Testis (tissue), 2 donors: ENCODE measurements at regions not wholly inside any gene's neighbourhood (a gene's known extent, or its start where the extent isn't known, plus 50 kb on each side); places are given as distances from the start of the nearest gene placed in this dataset.

Source experiments
- DNase-seq: peaks from one replicate; pipeline ENCODE4 v3.0.0-alpha.2; 2019
- H3K27ac ChIP-seq, 2 donors: fragments of 200-600 bp; sonication (generic); one replicate each; pipeline ENCODE4 v1.5.1; 2019
- H3K27me3 ChIP-seq: fragments of 200-600 bp; sonication (generic); one replicate; pipeline ENCODE4 v1.5.1; 2019
- H3K36me3 ChIP-seq: fragments of 200-600 bp; sonication (generic); one replicate; pipeline ENCODE4 v1.5.1; 2017; ENCODE audit warnings: low read depth; ENCODE audit errors: missing control alignments
- H3K4me1 ChIP-seq: fragments of 200-600 bp; sonication (generic); one replicate; pipeline ENCODE4 v1.5.1; 2019
- H3K4me3 ChIP-seq, 2 donors: fragments of 200-600 bp; sonication (generic); one replicate each; pipeline ENCODE4 v1.5.1; 2017 to 2019
- H3K9me3 ChIP-seq: fragments of 200-600 bp; sonication (generic); one replicate; pipeline ENCODE4 v1.5.1; 2017
- CTCF ChIP-seq, 3 experiments: fragments of 450-650 bp in 2 of 3; fragments of 200-600 bp in 1 of 3; sonication (generic) in 1 of 3; IDR thresholded peaks; one replicate each; pipeline ENCODE4 v1.5.1; 2016 to 2019; ENCODE audit warnings: antibody characterized with exemption in 3 of 3, mild to moderate bottlenecking in 2 of 3, moderate library complexity in 1 of 3
- POLR2A ChIP-seq: fragments of 450-650 bp; IDR thresholded peaks from one replicate; pipeline ENCODE4 v1.6.1; 2017; ENCODE audit warnings: antibody characterized with exemption, mild to moderate bottlenecking, moderate library complexity
- WGBS, 2 donors: methylation state at CpG; one replicate each; pipeline ENCODE4 v1.1.5; 2018; 5-methylcytosine and 5-hydroxymethylcytosine counted together
- intact Hi-C: fragments of 100-400 bp; cut with DNase I; formaldehyde crosslinking; loops from one replicate; pipeline ENCODE4 v1.15.1; 2023; ENCODE audit warnings: low total_unique reads

- DNase-seq = no peak
- H3K36me3 ChIP-seq = no peaks in the 10 kb centered on the region
- no peak overlapping the region for H3K27ac ChIP-seq
- H3K4me3 ChIP-seq = no peak overlapping the region
- H3K27me3 ChIP-seq = no peaks in the 10 kb centered on the region
- no peaks in the 10 kb centered on the region for H3K4me1 ChIP-seq
- no peaks in the 10 kb centered on the region for H3K9me3 ChIP-seq
- WGBS, 2 donors = 82 to 90% methylated on average over 13 of the region's 13 CpGs
- no peak for TF ChIP-seq POLR2A
- TF ChIP-seq CTCF (IDR thresholded peaks at IDR 0.05) = no peak
- intact Hi-C loops = no loop called here
Measured at GRCh38 chr1:232249861-232250777, 379.8 kb downstream of the SIPA1L2 start.

DNA sequence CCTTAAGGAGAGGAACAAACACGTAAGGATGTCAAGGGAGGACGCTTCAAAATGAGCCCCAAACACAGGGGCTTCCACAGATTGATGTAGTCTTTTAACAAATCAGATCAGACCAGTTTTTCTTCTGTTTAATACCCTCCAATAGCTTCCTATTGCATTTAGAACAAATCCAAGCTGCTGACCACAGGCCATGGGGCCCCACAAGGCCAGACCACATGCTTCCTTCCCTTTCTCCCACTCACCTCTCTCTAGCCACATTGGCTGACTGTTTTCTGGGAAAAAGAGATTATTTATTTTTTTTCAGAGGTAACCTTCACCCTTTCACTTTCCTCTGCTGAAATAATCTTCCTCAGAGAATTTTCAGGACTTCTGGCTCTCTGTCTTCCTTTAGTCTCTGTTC is 380.6 kb downstream of the SIPA1L2 start:
- Histone ChIP-seq H3K36me3 (no peaks in the 10 kb centered on the region), H3K9me3 (no peaks in the 10 kb centered on the region), H3K4me1 (no peaks in the 10 kb centered on the region), H3K27ac (no peak overlapping the region), H3K4me3 (no peak overlapping the region), H3K27me3 (no peaks in the 10 kb centered on the region)
- WGBS, 2 donors = 85 to 95% methylated on average over 2 of the region's 2 CpGs
- DNase-seq = no peak
- intact Hi-C loops = no loop called here
- no peak for TF ChIP-seq CTCF (IDR thresholded peaks at IDR 0.05)
- no peak for TF ChIP-seq POLR2A

- Histone ChIP-seq H3K9me3 (no peaks in the 10 kb centered on the region), H3K27ac (no peak overlapping the region), H3K36me3 (no peaks in the 10 kb centered on the region), H3K27me3 (no peaks in the 10 kb centered on the region), H3K4me3 (no peak overlapping the region), H3K4me1 (no peaks in the 10 kb centered on the region)
- TF ChIP-seq POLR2A (no peak), CTCF (IDR thresholded peaks at IDR 0.05) (no peak)
- WGBS, 2 donors = 52 to 59% methylated on average over 5 of the region's 5 CpGs
- intact Hi-C loops = no loop called here
- DNase-seq = no peak
Measured at GRCh38 chr1:232248276-232248820, 381.6 kb downstream of the SIPA1L2 start.

- Histone ChIP-seq H3K4me1 (no peaks in the 10 kb centered on the region), H3K4me3 (no peak overlapping the region), H3K9me3 (no peaks in the 10 kb centered on the region), H3K27me3 (no peaks in the 10 kb centered on the region), H3K36me3 (no peaks in the 10 kb centered on the region), H3K27ac (no peak overlapping the region)
- no peak for DNase-seq
- intact Hi-C loops = no loop called here
- WGBS, 2 donors = 58 to 73% methylated on average over 3 of the region's 3 CpGs
- TF ChIP-seq CTCF (IDR thresholded peaks at IDR 0.05) = no peak
- no peak for TF ChIP-seq POLR2A
Measured at GRCh38 chr1:232247669-232248068, 382.3 kb downstream of the SIPA1L2 start.
